Ovary (tissue), 7 donors: ENCODE measurements at regions not wholly inside any gene's neighbourhood (a gene's known extent, or its start where the extent isn't known, plus 50 kb on each side); places are given as distances from the start of the nearest gene placed in this dataset.
"Not testable (repeated sequence)": the region's sequence is repeated elsewhere in the genome, so short reads cannot be mapped to it uniquely, and the experiment has no call there.

Experiments
- DNase-seq, 5 donors: peaks; one replicate each; pipeline ENCODE4 v3.0.0-alpha.2; 2019 to 2020
- H3K27ac ChIP-seq, 2 donors: fragments of 200-600 bp; one replicate each; pipeline versions ENCODE4 v1.5.1 to v1.8.0; 2019 to 2022
- H3K27me3 ChIP-seq: fragments of 200-600 bp; one replicate; pipeline ENCODE4 v1.8.0; 2022
- H3K36me3 ChIP-seq: fragments of 200-600 bp; sonication (generic); one replicate; pipeline ENCODE4 v1.5.1; 2019
- H3K4me1 ChIP-seq: one replicate; pipeline ENCODE4 v1.8.1; 2013; ENCODE audit warnings: mild to moderate bottlenecking, moderate library complexity; ENCODE audit not compliant: insufficient read depth
- H3K4me3 ChIP-seq: fragments of 200-600 bp; sonication (generic); one replicate; pipeline ENCODE4 v1.5.1; 2017
- H3K9me3 ChIP-seq, 2 donors: fragments of 200-600 bp in 1 of 2; sonication (generic) in 1 of 2; one replicate each; pipeline versions ENCODE4 v1.5.1 to v1.8.1; 2013 to 2019; ENCODE audit warnings: mild to moderate bottlenecking in 1 of 2, moderate library complexity in 1 of 2
- CTCF ChIP-seq, 3 donors: fragments of 450-650 bp in 2 of 3; fragments of 200-600 bp in 1 of 3; IDR thresholded peaks; one replicate each; pipeline versions ENCODE4 v1.5.1 to v1.8.0; 2016 to 2022; ENCODE audit warnings: antibody characterized with exemption in 3 of 3, mild to moderate bottlenecking in 1 of 3
- EP300 ChIP-seq: sonication (generic); formaldehyde crosslinking; IDR thresholded peaks from one replicate; pipeline ENCODE4 v1.6.1; 2017; ENCODE audit warnings: antibody characterized with exemption
- POLR2A ChIP-seq: fragments of 450-650 bp; IDR thresholded peaks from one replicate; pipeline ENCODE4 v1.6.1; 2017; ENCODE audit warnings: antibody characterized with exemption, mild to moderate bottlenecking, moderate library complexity
- WGBS, 3 donors: extraction: QIAGEN DNeasy Blood & Tissue Kit in 1 of 3; methylation state at CpG; one replicate each; pipeline versions ENCODE4 v1.1.5 to v1.1.7; 2013 to 2017; 5-methylcytosine and 5-hydroxymethylcytosine counted together
- intact Hi-C, 4 donors: fragments of 100-400 bp; cut with DNase I; formaldehyde crosslinking; loops; one replicate each; pipeline versions ENCODE4 v1.11.0 to v1.15.1; 2022 to 2023
- donor health status: DM: no; HTN: no; CAD: no; lungs with moderate emphysema.
- donor health status: DM: no; HTN: no; CAD: no.
- donor health status: Bipolar disorder and iron deficiency.
- donor health status: DM: no; HTN: no; CAD: no.
- donor health status: DM: yes; HTN: yes; CAD: no.

GRCh38 chr2:217593732-217594131 is 409.1 kb downstream of the TNS1 start:
- WGBS, 3 donors: 40 to 55% (median 51%) methylated on average over 4 of the region's 4 CpGs
- Histone ChIP-seq H3K4me1 (no peaks in the 10 kb centered on the region), H3K27ac (no peak overlapping the region), H3K27me3 (no peaks in the 10 kb centered on the region), H3K36me3 (no peaks in the 10 kb centered on the region), H3K9me3 (no peaks in the 10 kb centered on the region), H3K4me3 (no peak overlapping the region)
- no peak for DNase-seq
- intact Hi-C loops: no loop called here
- TF ChIP-seq POLR2A (no peak), CTCF (IDR thresholded peaks at IDR 0.05) (no peak), EP300 (no peak)

GRCh38 chr2:217588266-217588665 is 414.5 kb downstream of the TNS1 start:
- no peaks in the 10 kb centered on the region for H3K9me3 ChIP-seq
- no peak overlapping the region for H3K27ac ChIP-seq
- TF ChIP-seq EP300 (no peak), POLR2A (no peak), CTCF (IDR thresholded peaks at IDR 0.05) (no peak)
- DNase-seq: no peak
- 78 to 88% (median 85%) methylated on average over 4 of the region's 4 CpGs for WGBS, 3 donors
- H3K27me3 ChIP-seq: no peaks in the 10 kb centered on the region
- no peak overlapping the region for H3K4me3 ChIP-seq
- peaks cover 1% of the 10 kb centered on the region for H3K4me1 ChIP-seq
- H3K36me3 ChIP-seq: no peaks in the 10 kb centered on the region
- intact Hi-C loops: no loop called here

GRCh38 chr2:217585362-217585761 is 417.4 kb downstream of the TNS1 start:
- Histone ChIP-seq H3K4me3 (no peak overlapping the region), H3K4me1 (peaks cover 1% of the 10 kb centered on the region), H3K36me3 (no peaks in the 10 kb centered on the region), H3K9me3 (no peaks in the 10 kb centered on the region), H3K27me3 (no peaks in the 10 kb centered on the region), H3K27ac (no peak overlapping the region)
- 62 to 68% (median 63%) methylated on average over 3 of the region's 3 CpGs for WGBS, 3 donors
- TF ChIP-seq EP300 (no peak), POLR2A (no peak), CTCF (IDR thresholded peaks at IDR 0.05) (no peak)
- intact Hi-C loops: no loop called here
- no peak for DNase-seq

- H3K36me3 ChIP-seq, H3K27ac ChIP-seq, intact Hi-C loops, H3K27me3 ChIP-seq, H3K4me1 ChIP-seq, DNase-seq, H3K4me3 ChIP-seq, H3K9me3 ChIP-seq: not testable (repeated sequence)
- WGBS, 3 donors: 46 to 71% (median 49%) methylated on average over 1 of the region's 1 CpG
Observed at GRCh38 chr2:217580407-217580806, 422.4 kb downstream of the TNS1 start.

GRCh38 chr2:217573571-217573970 is 429.2 kb downstream of the TNS1 start:
- peak in 1 of 5 donors; percentile 42 for DNase-seq
- Histone ChIP-seq H3K9me3 (no peaks in the 10 kb centered on the region), H3K27me3 (no peaks in the 10 kb centered on the region), H3K36me3 (no peaks in the 10 kb centered on the region), H3K27ac (no peak overlapping the region), H3K4me1 (no peaks in the 10 kb centered on the region), H3K4me3 (no peak overlapping the region)
- 31 to 42% (median 35%) methylated on average over 3 of the region's 3 CpGs for WGBS, 3 donors
- intact Hi-C loops: no loop called here
- TF ChIP-seq CTCF (IDR thresholded peaks at IDR 0.05) (no peak), EP300 (no peak), POLR2A (no peak)
